IMR-90 (cell line): ENCODE measurements at regions not wholly inside any gene's neighbourhood (a gene's known extent, or its start where the extent isn't known, plus 50 kb on each side); places are given as distances from the start of the nearest gene placed in this dataset.

Experiments used
- CTCF ChIP-seq: conservative IDR thresholded peaks from 2 replicates; pipeline ENCODE4 v1.5.1; 2012; ENCODE audit warnings: mild to moderate bottlenecking, low read depth, low read length, improper control_type of control experiment
- POLR2A ChIP-seq: IDR thresholded peaks from 2 replicates; pipeline ENCODE4 v1.6.1; 2012; ENCODE audit warnings: mild to moderate bottlenecking, low read depth, low read length

GRCh38 chr6:148620579-148621298 lies 126.1 kb upstream of the UST start:
- TF ChIP-seq CTCF (no peak), POLR2A (no peak)
